Left lung (tissue), 4 donors: ENCODE measurements at regions not wholly inside any gene's neighbourhood (a gene's known extent, or its start where the extent isn't known, plus 50 kb on each side); places are given as distances from the start of the nearest gene placed in this dataset.

Source experiments
- ATAC-seq: fragments of 200-7000 bp; cut with Tn5 transposase; one replicate; pipeline ENCODE4 v1.9.1; 2020; ENCODE audit warnings: moderate library complexity
- DNase-seq, 4 donors: peaks; one replicate each; pipeline ENCODE4 v3.0.0-alpha.2; 2013 to 2020
- H3K27ac ChIP-seq, 2 donors: fragments of 200-600 bp; sonication (generic) in 1 of 2; one replicate each; pipeline versions ENCODE4 v1.5.0 to v1.8.0; 2020 to 2021
- H3K27me3 ChIP-seq, 2 donors: fragments of 200-600 bp; sonication (generic) in 1 of 2; one replicate each; pipeline versions ENCODE4 v1.5.0 to v1.8.0; 2020 to 2021
- H3K36me3 ChIP-seq, 2 donors: fragments of 200-600 bp; sonication (generic) in 1 of 2; one replicate each; pipeline versions ENCODE4 v1.5.0 to v1.8.0; 2020 to 2021
- H3K4me1 ChIP-seq, 2 donors: fragments of 200-600 bp; one replicate each; pipeline ENCODE4 v1.8.0; 2021
- H3K4me3 ChIP-seq, 2 donors: fragments of 200-600 bp; sonication (generic) in 1 of 2; one replicate each; pipeline versions ENCODE4 v1.5.0 to v1.8.0; 2020 to 2021; ENCODE audit warnings: mild to moderate bottlenecking in 1 of 2
- H3K9me3 ChIP-seq, 2 donors: fragments of 200-600 bp; sonication (generic) in 1 of 2; one replicate each; pipeline versions ENCODE4 v1.5.0 to v1.8.0; 2020 to 2021
- CTCF ChIP-seq, 2 donors: fragments of 200-600 bp; sonication (generic) in 1 of 2; IDR thresholded peaks; one replicate each; pipeline versions ENCODE4 v1.5.0 to v1.8.0; 2021; ENCODE audit warnings: antibody characterized with exemption in 2 of 2
- intact Hi-C, 2 donors: fragments of 100-400 bp; cut with DNase I; formaldehyde crosslinking; loops; one replicate each; pipeline versions ENCODE4 v1.11.2 to v1.14.2; 2022
- microRNA-seq, 2 donors: library from miRNA; unstranded; fragments of <30 nt; microRNA quantifications; one replicate each; pipeline ENCODE4, GENCODE V29; 2019
- donor health status: DM: no; HTN: yes; CAD: no.
- donor health status: DM: no; HTN: no; CAD: no.

GRCh38 chr2:184543832-184544231 lies 54.5 kb upstream of the ZNF804A start:
- no peak overlapping the region for H3K4me3 ChIP-seq
- H3K4me1 ChIP-seq: no peaks in the 10 kb centered on the region
- no peak for TF ChIP-seq CTCF (IDR thresholded peaks at IDR 0.05)
- intact Hi-C loops: no loop called here
- ATAC-seq (no peak), DNase-seq (no peak)
- H3K27me3 ChIP-seq: no peaks in the 10 kb centered on the region
- H3K9me3 ChIP-seq: no peaks in the 10 kb centered on the region
- H3K27ac ChIP-seq: no peak overlapping the region
- H3K36me3 ChIP-seq: no peaks in the 10 kb centered on the region

Small RNA genes lying in the stretch of these regions (microRNA-seq; reads per million reads assigned to microRNA genes)
- 0 reads per million in 2 donors for gene MIR548AE1
